ENCODE measurements at regions not wholly inside any gene's neighbourhood (a gene's known extent, or its start where the extent isn't known, plus 50 kb on each side); places are given as distances from the start of the nearest gene placed in this dataset.
"Not testable (repeated sequence)": the region's sequence is repeated elsewhere in the genome, so short reads cannot be mapped to it uniquely, and the experiment has no call there.

DNA sequence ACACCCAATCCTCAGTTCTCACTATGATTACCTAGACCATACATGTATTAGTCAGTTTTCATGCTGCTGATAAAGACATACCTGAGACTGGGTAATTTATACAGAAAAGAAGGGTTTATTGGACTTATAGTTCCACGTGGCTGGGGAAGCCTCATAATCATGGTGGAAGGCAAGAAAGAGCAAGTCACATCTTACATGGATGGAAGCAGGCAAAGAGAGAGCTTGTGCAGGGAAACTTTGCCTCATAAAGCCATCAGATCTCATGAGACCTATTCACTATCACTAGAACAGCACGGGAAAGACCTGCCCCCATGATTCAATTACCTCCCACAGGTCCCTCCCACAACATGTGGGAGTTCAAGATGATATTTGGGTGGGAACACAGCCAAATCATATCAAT is 79.5 kb upstream of the FGGY start:
- H3K4me3 ChIP-seq (ENCODE audit: low read depth, low read length); H3K36me3 ChIP-seq (ENCODE audit: control insufficient read depth, insufficient read depth, low read length); H3K9me3 ChIP-seq (ENCODE audit: control insufficient read depth, insufficient read depth, low read length); H3K9ac ChIP-seq (ENCODE audit: low read depth, low read length); H3K4me1 ChIP-seq (ENCODE audit: control insufficient read depth, insufficient read depth, low read length); H3K27me3 ChIP-seq (ENCODE audit: control insufficient read depth, insufficient read depth, low read length): not testable (repeated sequence)

DNA sequence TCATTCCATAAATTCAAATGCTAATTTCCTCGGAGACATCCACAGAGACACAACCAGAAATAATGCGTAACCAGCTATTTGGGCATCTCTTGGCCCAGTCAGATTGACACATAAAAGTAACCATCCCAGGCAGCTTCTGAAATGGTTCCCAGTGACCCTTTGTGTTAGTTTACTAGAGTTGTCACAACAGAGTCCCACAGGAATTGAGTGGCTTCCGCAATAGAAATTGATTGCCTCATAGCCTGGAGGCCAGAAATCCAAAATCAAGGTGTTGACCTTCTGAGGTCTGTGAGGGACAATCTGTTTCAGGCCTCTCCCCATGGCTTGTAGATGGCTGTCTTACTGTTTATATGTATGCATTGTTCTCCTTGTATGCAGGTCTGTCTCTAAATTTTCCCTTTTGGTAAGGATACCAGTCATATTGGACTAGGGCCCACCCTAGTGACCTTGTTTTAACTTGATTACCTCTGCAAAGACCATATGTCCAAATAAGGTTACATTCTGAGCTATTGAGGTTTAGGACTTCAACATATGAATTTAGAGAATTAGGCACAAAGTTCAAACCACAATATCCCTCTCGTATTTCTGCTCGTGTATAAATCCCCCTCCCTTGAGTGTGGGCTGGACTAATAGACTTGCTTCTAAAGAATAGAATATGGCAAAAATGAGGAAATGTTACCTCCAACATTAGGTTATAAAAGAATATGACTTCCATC is 78.2 kb upstream of the FGGY start:
- Histone ChIP-seq H3K9ac (ENCODE audit: low read depth, low read length) (no peak overlapping the region), H3K36me3 (ENCODE audit: control insufficient read depth, insufficient read depth, low read length) (no peaks in the 10 kb centered on the region), H3K4me3 (ENCODE audit: low read depth, low read length) (no peak overlapping the region), H3K4me1 (ENCODE audit: control insufficient read depth, insufficient read depth, low read length) (no peaks in the 10 kb centered on the region), H3K9me3 (ENCODE audit: control insufficient read depth, insufficient read depth, low read length) (no peaks in the 10 kb centered on the region), H3K27me3 (ENCODE audit: control insufficient read depth, insufficient read depth, low read length) (no peaks in the 10 kb centered on the region)

DNA sequence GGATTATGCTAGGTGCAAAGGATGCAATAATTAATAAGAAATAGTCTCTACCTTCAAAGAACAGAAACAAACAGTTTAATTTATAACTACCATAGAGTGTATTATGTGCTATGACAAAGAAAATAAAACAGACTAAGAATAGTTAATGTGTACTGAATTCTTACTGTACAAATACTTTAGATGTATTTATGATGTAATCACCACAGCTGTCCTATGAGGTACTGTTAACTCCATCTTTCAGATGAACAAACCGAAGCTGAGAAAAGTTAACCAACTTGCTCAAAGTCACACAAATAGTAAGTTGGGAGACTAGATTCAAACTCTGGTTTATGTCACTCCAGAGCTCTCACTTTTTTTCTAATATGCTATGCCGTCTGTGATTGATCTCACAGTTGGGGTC is 77.0 kb upstream of the FGGY start:
- H3K9me3 ChIP-seq (ENCODE audit: control insufficient read depth, insufficient read depth, low read length), result no peaks in the 10 kb centered on the region
- no peak overlapping the region for H3K4me3 ChIP-seq (ENCODE audit: low read depth, low read length)
- H3K4me1 ChIP-seq (ENCODE audit: control insufficient read depth, insufficient read depth, low read length), result no peaks in the 10 kb centered on the region

DNA sequence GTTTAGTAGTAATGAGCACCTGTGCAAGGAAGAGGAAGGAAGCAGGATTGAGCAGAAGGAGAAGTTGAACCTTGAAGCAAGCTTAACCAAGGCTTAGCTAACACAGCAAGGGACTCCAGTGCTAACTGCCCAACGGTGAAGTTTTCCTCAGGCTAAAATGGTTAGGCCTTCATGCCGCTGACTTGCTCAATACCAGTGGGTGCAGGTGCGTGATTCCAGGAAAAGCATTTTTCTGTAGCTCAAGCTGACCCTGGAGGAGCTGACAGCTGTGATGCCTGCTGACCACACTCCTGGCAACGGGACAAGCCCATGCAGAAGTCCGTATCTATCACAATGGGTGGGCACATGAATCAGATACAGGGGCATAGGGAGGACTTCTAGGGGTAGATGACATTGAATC is 76.5 kb upstream of the FGGY start:
- Histone ChIP-seq H3K36me3 (ENCODE audit: control insufficient read depth, insufficient read depth, low read length) (no peaks in the 10 kb centered on the region), H3K4me1 (ENCODE audit: control insufficient read depth, insufficient read depth, low read length) (no peaks in the 10 kb centered on the region), H3K9ac (ENCODE audit: low read depth, low read length) (no peak overlapping the region), H3K27me3 (ENCODE audit: control insufficient read depth, insufficient read depth, low read length) (no peaks in the 10 kb centered on the region), H3K9me3 (ENCODE audit: control insufficient read depth, insufficient read depth, low read length) (no peaks in the 10 kb centered on the region), H3K4me3 (ENCODE audit: low read depth, low read length) (no peak overlapping the region)

More for the DNA sequence above, 77.0 kb upstream of the FGGY start:
- H3K36me3 ChIP-seq (ENCODE audit: control insufficient read depth, insufficient read depth, low read length), result no peaks in the 10 kb centered on the region
- H3K27me3 ChIP-seq (ENCODE audit: control insufficient read depth, insufficient read depth, low read length), result no peaks in the 10 kb centered on the region
- no peak overlapping the region for H3K9ac ChIP-seq (ENCODE audit: low read depth, low read length)

DNA sequence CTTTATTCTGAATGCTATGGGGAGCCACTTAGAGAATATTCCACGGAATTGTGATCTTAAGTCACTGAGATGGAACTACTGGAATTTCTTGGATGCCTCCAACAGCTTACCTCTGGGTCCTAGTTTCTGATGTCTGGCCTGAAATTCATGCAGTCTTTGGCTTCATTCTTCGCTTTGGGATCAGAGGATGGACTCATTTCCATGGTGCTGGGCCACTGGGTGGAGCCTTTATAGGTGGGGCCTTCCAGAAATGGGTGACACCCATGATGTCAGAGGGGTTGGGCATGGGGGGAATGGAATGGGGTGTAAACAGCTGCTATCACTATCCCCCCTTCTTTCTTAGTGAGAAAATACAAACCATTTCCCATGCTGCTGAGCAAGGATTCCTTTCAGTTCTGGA is 73.7 kb upstream of the FGGY start:
- Histone ChIP-seq H3K9ac (ENCODE audit: low read depth, low read length) (no peak overlapping the region), H3K4me3 (ENCODE audit: low read depth, low read length) (no peak overlapping the region), H3K9me3 (ENCODE audit: control insufficient read depth, insufficient read depth, low read length) (no peaks in the 10 kb centered on the region), H3K36me3 (ENCODE audit: control insufficient read depth, insufficient read depth, low read length) (no peaks in the 10 kb centered on the region), H3K4me1 (ENCODE audit: control insufficient read depth, insufficient read depth, low read length) (no peaks in the 10 kb centered on the region), H3K27me3 (ENCODE audit: control insufficient read depth, insufficient read depth, low read length) (no peaks in the 10 kb centered on the region)

DNA sequence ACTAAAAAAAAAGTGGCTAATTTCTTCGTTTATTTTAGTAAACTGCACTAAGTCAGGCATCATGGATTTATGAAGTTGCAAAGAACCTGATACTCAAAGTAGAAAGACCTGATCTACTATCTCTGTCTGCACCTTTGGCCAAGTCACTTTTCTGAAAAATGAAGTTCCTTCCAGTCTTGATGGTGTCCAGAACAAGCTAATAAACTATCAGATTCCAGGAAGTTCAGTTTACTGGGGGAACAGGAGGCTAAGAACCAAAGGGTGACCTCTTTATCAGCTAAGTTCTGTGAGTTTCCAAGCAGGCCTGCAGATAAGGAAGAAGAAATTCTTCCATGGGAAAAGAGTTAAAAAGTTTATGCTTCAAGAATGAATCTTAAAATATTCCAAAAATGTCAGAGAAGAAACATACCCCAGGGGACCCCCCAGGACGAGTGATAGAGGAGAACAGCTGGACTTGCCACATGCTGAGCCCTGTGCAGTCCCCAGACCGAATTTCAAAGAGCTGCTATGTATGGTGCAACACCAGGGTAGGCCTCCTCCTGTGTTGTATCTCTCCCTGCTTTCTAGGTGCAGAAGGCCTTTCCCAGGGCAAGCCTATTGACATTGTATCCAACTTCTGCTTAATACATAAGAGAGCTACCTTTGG is 72.8 kb upstream of the FGGY start:
- Histone ChIP-seq H3K4me3 (ENCODE audit: low read depth, low read length) (no peak overlapping the region), H3K9me3 (ENCODE audit: control insufficient read depth, insufficient read depth, low read length) (no peaks in the 10 kb centered on the region), H3K9ac (ENCODE audit: low read depth, low read length) (no peak overlapping the region), H3K4me1 (ENCODE audit: control insufficient read depth, insufficient read depth, low read length) (no peaks in the 10 kb centered on the region), H3K36me3 (ENCODE audit: control insufficient read depth, insufficient read depth, low read length) (no peaks in the 10 kb centered on the region), H3K27me3 (ENCODE audit: control insufficient read depth, insufficient read depth, low read length) (no peaks in the 10 kb centered on the region)

DNA sequence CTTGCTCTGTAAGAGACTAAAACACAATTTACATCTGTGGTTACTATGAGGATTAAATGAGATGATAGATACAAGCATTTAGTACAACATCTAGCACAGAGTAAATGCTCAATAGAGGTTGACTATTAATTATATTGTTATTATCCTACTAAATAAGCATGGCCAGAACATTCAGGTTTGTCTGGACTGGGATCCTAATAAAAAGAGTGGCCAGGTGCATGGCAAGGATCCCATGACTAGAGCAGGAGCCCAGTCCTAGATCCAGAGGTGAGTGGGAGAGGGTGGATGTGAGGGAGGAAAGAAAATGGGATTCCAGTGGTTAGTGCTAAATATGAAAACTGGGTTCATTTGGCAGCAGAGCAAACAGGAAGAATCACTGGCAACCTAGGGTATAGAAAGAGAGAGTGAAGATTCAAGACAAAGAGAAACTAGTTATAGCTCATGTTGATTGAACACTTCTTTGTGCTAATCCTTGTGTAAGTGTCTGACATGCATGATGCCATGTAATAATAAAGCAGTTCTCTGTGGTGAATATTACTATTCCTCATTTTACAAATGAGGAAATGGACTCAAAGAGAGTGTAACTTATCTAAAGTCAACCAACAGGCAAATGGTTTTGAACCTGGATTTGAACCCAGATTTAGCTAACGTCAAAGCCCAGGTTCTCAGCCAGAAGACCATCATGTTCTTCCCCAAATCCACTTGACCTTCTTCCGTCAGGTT is 71.1 kb upstream of the FGGY start:
- no peak overlapping the region for H3K9ac ChIP-seq (ENCODE audit: low read depth, low read length)
- H3K4me1 ChIP-seq (ENCODE audit: control insufficient read depth, insufficient read depth, low read length), result no peaks in the 10 kb centered on the region
- no peak overlapping the region for H3K4me3 ChIP-seq (ENCODE audit: low read depth, low read length)
- H3K27me3 ChIP-seq (ENCODE audit: control insufficient read depth, insufficient read depth, low read length), result no peaks in the 10 kb centered on the region
- H3K36me3 ChIP-seq (ENCODE audit: control insufficient read depth, insufficient read depth, low read length), result no peaks in the 10 kb centered on the region
- no peaks in the 10 kb centered on the region for H3K9me3 ChIP-seq (ENCODE audit: control insufficient read depth, insufficient read depth, low read length)

DNA sequence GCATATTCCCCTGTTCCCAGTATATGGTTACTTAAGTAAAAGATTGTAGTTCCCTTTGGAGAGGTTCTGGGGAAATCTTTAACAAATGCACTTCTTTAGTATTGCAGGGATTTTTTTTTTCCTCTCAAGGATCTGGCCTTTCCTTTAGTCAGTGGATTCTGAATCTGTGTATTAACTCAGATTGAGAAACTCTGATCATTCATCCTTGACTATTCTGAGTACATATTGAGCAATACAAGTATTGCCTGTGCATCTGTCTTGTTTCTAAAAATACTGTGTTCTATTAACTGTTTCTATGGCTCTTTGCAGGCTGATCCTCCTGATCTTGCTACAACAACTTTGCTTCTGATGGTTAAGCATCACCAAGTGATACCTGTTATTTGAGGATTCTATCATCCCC is 67.8 kb upstream of the FGGY start:
- H3K27me3 ChIP-seq (ENCODE audit: control insufficient read depth, insufficient read depth, low read length), result no peaks in the 10 kb centered on the region
- no peaks in the 10 kb centered on the region for H3K9me3 ChIP-seq (ENCODE audit: control insufficient read depth, insufficient read depth, low read length)
- no peaks in the 10 kb centered on the region for H3K4me1 ChIP-seq (ENCODE audit: control insufficient read depth, insufficient read depth, low read length)
- H3K9ac ChIP-seq (ENCODE audit: low read depth, low read length), result no peak overlapping the region
- no peaks in the 10 kb centered on the region for H3K36me3 ChIP-seq (ENCODE audit: control insufficient read depth, insufficient read depth, low read length)
- H3K4me3 ChIP-seq (ENCODE audit: low read depth, low read length), result no peak overlapping the region

DNA sequence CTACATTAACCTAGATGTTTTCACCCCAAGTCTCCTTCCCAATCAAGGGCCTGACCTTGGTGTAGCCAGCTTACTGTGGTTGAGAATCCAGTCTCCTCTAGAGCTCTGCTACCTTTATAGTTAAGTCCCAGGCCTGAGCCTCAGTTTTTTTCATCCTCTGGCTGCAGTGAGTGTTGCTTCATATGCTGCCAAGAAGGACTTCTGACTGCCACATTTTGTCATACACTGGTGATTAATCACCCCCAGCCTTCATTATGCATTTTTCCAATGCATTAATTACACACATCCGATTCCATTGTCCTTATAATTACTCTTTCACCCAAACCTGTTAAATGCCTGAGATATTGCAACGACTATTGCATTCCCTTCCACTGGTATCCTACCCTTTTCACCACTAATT is 66.3 kb upstream of the FGGY start:
- Histone ChIP-seq H3K9me3 (ENCODE audit: control insufficient read depth, insufficient read depth, low read length) (no peaks in the 10 kb centered on the region), H3K9ac (ENCODE audit: low read depth, low read length) (no peak overlapping the region), H3K27me3 (ENCODE audit: control insufficient read depth, insufficient read depth, low read length) (no peaks in the 10 kb centered on the region), H3K4me1 (ENCODE audit: control insufficient read depth, insufficient read depth, low read length) (no peaks in the 10 kb centered on the region), H3K4me3 (ENCODE audit: low read depth, low read length) (no peak overlapping the region), H3K36me3 (ENCODE audit: control insufficient read depth, insufficient read depth, low read length) (no peaks in the 10 kb centered on the region)

DNA sequence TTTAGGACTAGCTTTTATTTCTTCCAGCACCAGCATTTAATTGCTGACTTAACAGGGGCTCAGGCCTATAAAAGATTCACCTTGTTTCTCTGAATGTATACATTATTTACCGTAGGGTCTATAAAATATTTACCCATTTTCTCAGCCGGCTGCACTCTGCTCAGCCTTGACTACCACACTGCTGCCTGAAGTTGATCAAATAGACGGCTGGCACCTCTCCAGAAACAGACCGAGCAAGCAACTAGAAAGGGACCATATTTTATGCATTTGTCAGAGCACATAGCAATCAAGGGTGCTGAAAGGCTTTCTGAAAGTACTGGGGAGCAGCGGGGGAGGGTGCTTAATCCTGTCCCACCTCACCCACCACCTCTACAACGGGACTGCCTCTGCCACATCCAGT is 64.7 kb upstream of the FGGY start:
- H3K4me3 ChIP-seq (ENCODE audit: low read depth, low read length), result no peak overlapping the region
- no peaks in the 10 kb centered on the region for H3K9me3 ChIP-seq (ENCODE audit: control insufficient read depth, insufficient read depth, low read length)

DNA sequence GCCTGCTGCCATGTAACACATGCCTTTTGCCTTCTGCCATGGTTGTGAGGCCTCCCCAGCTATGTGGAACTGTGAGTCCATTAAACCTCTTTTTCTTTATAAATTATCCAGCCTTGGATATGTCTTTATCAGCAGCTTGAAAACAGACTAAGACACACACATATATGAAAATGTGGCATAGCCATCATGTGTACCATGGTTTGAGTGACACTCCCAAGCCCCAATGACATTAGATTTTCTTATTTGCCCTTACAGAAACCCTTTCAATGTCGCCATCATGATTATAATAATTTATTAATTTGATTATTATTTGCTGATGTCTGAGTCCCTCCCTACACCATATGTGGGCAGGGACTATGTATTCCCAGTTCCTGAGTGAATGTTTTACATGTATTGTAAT is 63.5 kb upstream of the FGGY start:
- Histone ChIP-seq H3K4me3 (ENCODE audit: low read depth, low read length) (no peak overlapping the region), H3K36me3 (ENCODE audit: control insufficient read depth, insufficient read depth, low read length) (no peaks in the 10 kb centered on the region), H3K27me3 (ENCODE audit: control insufficient read depth, insufficient read depth, low read length) (no peaks in the 10 kb centered on the region), H3K9me3 (ENCODE audit: control insufficient read depth, insufficient read depth, low read length) (no peaks in the 10 kb centered on the region), H3K4me1 (ENCODE audit: control insufficient read depth, insufficient read depth, low read length) (no peaks in the 10 kb centered on the region), H3K9ac (ENCODE audit: low read depth, low read length) (no peak overlapping the region)

More for the DNA sequence above, 64.7 kb upstream of the FGGY start:
- H3K4me1 ChIP-seq (ENCODE audit: control insufficient read depth, insufficient read depth, low read length), result no peaks in the 10 kb centered on the region
- H3K36me3 ChIP-seq (ENCODE audit: control insufficient read depth, insufficient read depth, low read length), result no peaks in the 10 kb centered on the region
- H3K27me3 ChIP-seq (ENCODE audit: control insufficient read depth, insufficient read depth, low read length), result no peaks in the 10 kb centered on the region
- no peak overlapping the region for H3K9ac ChIP-seq (ENCODE audit: low read depth, low read length)

All from iPS-15b (cell line).